ENCODE measurements at regions not wholly inside any gene's neighbourhood (a gene's known extent, or its start where the extent isn't known, plus 50 kb on each side); places are given as distances from the start of the nearest gene placed in this dataset.

- ATAC-seq (ENCODE audit: low read depth) (no peak), DNase-seq (no peak)
- no peak for TF ChIP-seq CTCF (IDR thresholded peaks at IDR 0.05)
- TF ChIP-seq EZH2 (IDR thresholded peaks at IDR 0.05; ENCODE audit: borderline replicate concordance, insufficient read depth, low read depth, low read length, poor library complexity, severe bottlenecking): no peak
- Histone ChIP-seq H3K27ac (ENCODE audit: low read length in 2 of 2) (no peak overlapping the region), H3K36me3 (replicated peaks in 1 of 2; ENCODE audit: control extremely low read depth in 1 of 2, control insufficient read depth in 1 of 2, extremely low read depth in 1 of 2, insufficient read depth in 2 of 2, low read length in 1 of 2) (no peaks in the 10 kb centered on the region), H3K9me3 (ENCODE audit: control extremely low read depth in 1 of 3, control insufficient read depth in 2 of 3, insufficient read depth in 1 of 3, low read length in 2 of 3) (no peaks in the 10 kb centered on the region), H3K4me2 (replicated peaks; ENCODE audit: low read depth, low read length, poor library complexity, severe bottlenecking) (no peak overlapping the region), H3K4me3 (ENCODE audit: control extremely low read depth in 1 of 5, extremely low read depth in 1 of 5, insufficient read depth in 1 of 5, low read depth in 2 of 5, low read length in 4 of 5) (no peak overlapping the region), H3K79me2 (ENCODE audit: control insufficient read depth, insufficient read depth, low read length) (no peaks in the 10 kb centered on the region), H4K20me1 (ENCODE audit: control insufficient read depth, insufficient read depth, low read length, poor library complexity, severe bottlenecking) (no peaks in the 10 kb centered on the region), H3K9ac (ENCODE audit: low read length) (no peak overlapping the region), H3K27me3 (replicated peaks in 1 of 4; ENCODE audit: control extremely low read depth in 1 of 4, control insufficient read depth in 3 of 4, insufficient read depth in 4 of 4, low read length in 3 of 4) (peaks cover 0 to 1% (median 0%) of the 10 kb centered on the region in 4 experiments), H3K4me1 (ENCODE audit: control insufficient read depth in 2 of 2, insufficient read depth in 2 of 2, low read length in 2 of 2) (no peaks in the 10 kb centered on the region), H2AFZ (ENCODE audit: insufficient read depth, low read depth, low read length, poor library complexity, severe bottlenecking) (no peak overlapping the region)
- peaks cover 22% of the 10 kb centered on the region for H3K27me3 Mint-ChIP-seq
- peaks cover 3% of the 10 kb centered on the region for H3K9me3 Mint-ChIP-seq (ENCODE audit: insufficient read depth)
- ChIA-PET POLR2A (no interaction called here), CTCF (no interaction called here)
- H3K4me1 Mint-ChIP-seq: no peaks in the 10 kb centered on the region
- no peak overlapping the region for H3K4me3 Mint-ChIP-seq
- intact Hi-C loops (cut with micrococcal nuclease): no loop called here
- H3K27ac Mint-ChIP-seq: no peak overlapping the region
- no CpG with 5 or more reads among the region's 2 CpGs for WGBS (ENCODE audit: insufficient coverage)
These were observed 362.3 kb upstream of the C2CD4B start for GRCh38 chr15:62527387-62527786.

- Histone ChIP-seq H4K20me1 (ENCODE audit: control insufficient read depth, insufficient read depth, low read length, poor library complexity, severe bottlenecking) (no peaks in the 10 kb centered on the region), H2AFZ (ENCODE audit: insufficient read depth, low read depth, low read length, poor library complexity, severe bottlenecking) (no peak overlapping the region), H3K4me3 (ENCODE audit: control extremely low read depth in 1 of 5, extremely low read depth in 1 of 5, insufficient read depth in 1 of 5, low read depth in 2 of 5, low read length in 4 of 5) (no peak overlapping the region), H3K79me2 (ENCODE audit: control insufficient read depth, insufficient read depth, low read length) (no peaks in the 10 kb centered on the region), H3K9ac (ENCODE audit: low read length) (no peak overlapping the region), H3K4me1 (ENCODE audit: control insufficient read depth in 2 of 2, insufficient read depth in 2 of 2, low read length in 2 of 2) (no peaks in the 10 kb centered on the region), H3K4me2 (replicated peaks; ENCODE audit: low read depth, low read length, poor library complexity, severe bottlenecking) (no peak overlapping the region), H3K36me3 (replicated peaks in 1 of 2; ENCODE audit: control extremely low read depth in 1 of 2, control insufficient read depth in 1 of 2, extremely low read depth in 1 of 2, insufficient read depth in 2 of 2, low read length in 1 of 2) (no peaks in the 10 kb centered on the region), H3K9me3 (ENCODE audit: control extremely low read depth in 1 of 3, control insufficient read depth in 2 of 3, insufficient read depth in 1 of 3, low read length in 2 of 3) (no peaks in the 10 kb centered on the region), H3K27me3 (replicated peaks in 1 of 4; ENCODE audit: control extremely low read depth in 1 of 4, control insufficient read depth in 3 of 4, insufficient read depth in 4 of 4, low read length in 3 of 4) (no peaks in the 10 kb centered on the region), H3K27ac (ENCODE audit: low read length in 2 of 2) (no peak overlapping the region)
- ATAC-seq (ENCODE audit: low read depth): no peak
- peaks cover 3% of the 10 kb centered on the region for H3K9me3 Mint-ChIP-seq (ENCODE audit: insufficient read depth)
- CTCF ChIA-PET: no interaction called here
- intact Hi-C loops (cut with micrococcal nuclease): no loop called here
- WGBS (ENCODE audit: insufficient coverage): 93% methylated on average over 2 of the region's 4 CpGs
- peaks cover 11% of the 10 kb centered on the region for H3K27me3 Mint-ChIP-seq
- no peak for TF ChIP-seq CTCF (IDR thresholded peaks at IDR 0.05)
- no peak for TF ChIP-seq EZH2 (IDR thresholded peaks at IDR 0.05; ENCODE audit: borderline replicate concordance, insufficient read depth, low read depth, low read length, poor library complexity, severe bottlenecking)
- no peaks in the 10 kb centered on the region for H3K4me1 Mint-ChIP-seq
- H3K27ac Mint-ChIP-seq: no peak overlapping the region
- POLR2A ChIA-PET: no interaction called here
- H3K4me3 Mint-ChIP-seq: no peak overlapping the region
- DNase-seq: no peak
These were observed 363.4 kb upstream of the C2CD4B start for GRCh38 chr15:62528505-62528904.

Measured in B cell (primary cell).